ENCODE measurements at regions not wholly inside any gene's neighbourhood (a gene's known extent, or its start where the extent isn't known, plus 50 kb on each side); places are given as distances from the start of the nearest gene placed in this dataset.
"Not testable (repeated sequence)": the region's sequence is repeated elsewhere in the genome, so short reads cannot be mapped to it uniquely, and the experiment has no call there.

DNA sequence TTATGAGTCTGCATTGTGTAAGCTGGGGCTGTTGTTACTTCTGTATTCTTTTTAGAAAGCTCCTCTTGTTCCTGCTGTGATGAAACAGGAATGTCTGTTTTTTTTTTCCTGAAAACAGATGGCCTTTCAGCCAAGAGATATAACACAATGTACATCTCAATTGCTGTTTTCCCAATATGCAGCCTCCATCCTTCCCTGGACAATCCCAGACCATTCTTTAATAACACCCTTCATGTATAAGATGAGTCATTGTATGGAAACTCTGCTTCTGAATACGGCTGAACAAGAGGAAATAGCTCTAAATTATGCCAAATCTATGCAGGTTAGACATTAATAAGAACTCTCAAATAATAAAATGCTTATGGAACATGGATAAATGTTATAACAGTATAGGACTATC is 60.2 kb upstream of the LRRC4C start:
- DNase-seq = no peak

DNA sequence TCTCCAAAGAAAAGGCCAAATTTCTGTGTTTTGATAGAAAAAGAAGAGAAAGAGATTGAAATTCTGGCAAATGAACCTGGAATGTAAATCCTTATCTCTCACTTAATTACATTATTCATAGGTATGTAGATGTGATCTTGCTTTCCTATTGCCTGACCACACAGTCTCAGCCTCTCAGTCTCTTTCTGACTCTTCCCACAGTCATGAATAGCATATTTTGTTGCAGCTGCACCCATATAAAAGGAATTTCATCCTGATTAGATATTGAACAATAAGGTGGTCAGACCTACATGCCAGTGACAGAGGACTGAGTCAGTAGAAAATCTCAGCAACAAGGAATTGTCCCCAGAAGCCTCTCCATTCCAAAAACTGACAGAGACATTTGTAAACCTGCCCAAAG is 62.9 kb upstream of the LRRC4C start:
- no peak for DNase-seq

DNA sequence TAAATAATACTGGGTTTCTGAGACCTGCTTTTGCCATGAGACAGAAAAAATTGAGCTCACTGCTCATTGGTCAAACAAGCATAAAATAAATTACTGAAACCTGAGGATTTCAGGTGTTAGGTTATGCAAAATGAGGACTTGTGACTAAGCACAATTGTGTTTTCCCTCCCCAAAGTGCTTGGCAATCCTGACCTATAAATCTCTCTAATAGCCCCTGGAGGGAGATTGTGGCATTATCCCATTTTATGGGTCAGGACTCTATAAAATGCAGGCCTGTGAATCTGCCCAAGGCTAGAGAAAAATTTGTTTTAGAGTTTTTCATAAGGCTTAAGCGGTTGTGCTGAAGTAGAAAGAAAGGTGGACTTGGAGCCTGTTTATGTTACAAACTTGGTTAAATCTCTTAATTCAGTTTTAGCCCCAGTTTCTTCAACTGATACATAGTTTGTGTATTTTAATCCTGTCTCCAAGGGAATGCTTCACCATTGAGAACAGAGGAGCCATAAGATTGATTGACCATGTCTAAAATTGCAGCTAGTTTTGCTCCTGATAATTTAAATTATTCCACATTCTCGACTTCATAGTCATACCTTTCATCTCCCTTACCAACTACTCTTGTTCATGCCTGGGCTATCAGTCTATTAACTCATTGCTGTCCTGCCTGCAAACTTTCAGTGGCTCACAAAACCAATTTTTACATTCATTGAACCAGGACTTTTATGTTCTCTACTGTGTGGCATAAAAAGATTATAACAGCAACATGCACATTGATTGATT is 63.6 kb upstream of the LRRC4C start:
- DNase-seq = no peak

DNA sequence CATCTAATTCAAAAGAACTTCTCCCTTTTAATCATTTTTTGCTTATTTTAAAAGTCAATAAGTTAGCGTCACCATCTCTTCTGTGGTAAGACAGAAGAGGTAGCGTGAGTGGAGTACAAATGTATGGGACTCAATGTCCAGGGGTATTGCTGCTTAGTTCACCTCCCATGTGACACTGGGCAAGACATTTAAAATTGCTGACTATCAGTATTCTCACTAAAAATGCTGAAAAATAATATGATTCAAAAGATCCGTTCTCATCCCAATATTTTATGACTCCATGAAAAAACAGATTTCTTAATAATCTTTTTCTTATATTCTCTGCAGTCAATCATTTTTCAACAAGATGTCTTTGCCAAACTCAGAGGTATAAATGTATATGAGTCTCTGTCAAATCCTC is 68.1 kb upstream of the LRRC4C start:
- DNase-seq = no peak

DNA sequence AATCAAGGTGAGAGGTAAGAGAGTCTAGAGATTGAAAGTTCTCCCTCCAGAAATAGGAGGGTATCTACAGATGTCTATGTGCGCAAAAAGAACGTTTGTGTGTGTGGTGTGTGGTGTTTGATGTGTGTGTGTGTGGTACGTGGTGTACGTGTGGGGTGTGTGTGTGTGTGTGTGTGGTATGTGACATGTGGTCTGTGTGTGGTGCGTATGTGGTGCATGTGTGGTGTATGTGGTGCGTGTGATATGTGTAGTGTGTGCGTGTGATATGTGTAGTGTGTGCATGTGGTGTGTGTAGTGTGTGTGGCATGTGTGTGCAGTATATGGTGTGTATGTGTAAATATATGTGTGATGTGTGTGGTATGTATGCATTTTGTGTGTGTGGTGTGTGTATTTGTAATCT is 73.0 kb upstream of the LRRC4C start:
- no peak for DNase-seq

DNA sequence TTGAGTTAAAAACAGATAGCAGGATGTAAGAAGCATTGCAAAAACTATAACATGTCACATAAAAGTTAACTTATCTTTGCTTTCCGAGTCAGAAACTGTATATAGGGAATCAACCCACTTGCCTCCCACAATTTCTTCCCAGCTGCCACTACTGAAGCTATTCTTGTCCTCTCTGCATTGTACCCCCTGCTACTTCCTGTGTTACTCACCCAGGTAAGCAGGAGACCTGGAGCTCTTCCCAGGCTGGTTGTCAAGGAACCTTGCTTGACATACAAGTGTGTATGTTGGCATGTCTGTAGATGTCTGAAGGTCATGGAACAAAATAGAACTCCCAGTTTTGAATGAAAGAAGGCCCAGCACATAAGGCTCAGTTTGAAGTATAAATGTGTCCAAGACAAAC is 74.3 kb upstream of the LRRC4C start:
- DNase-seq = peak in 9 of 56 donors; percentile 1 to 65 (median 10)

DNA sequence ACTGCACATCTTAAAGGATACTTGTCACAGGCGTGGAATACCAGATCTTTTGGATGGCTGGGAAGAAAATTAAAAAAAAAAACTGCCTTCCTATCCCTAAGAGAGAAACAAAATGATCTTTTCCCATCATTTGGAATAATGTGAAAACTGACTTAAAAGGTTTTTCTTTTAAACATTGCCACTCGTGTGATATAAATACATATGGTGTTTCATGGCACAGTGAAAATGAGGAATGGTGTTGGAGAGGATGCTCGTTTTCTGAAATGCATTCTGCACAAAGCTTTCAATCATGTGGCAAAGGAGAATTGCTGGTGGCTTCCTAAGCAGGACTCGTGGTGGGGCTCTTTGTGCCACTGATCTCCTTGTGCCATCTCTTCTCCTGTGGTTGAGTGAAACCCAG is 74.9 kb upstream of the LRRC4C start:
- DNase-seq = no peak

DNA sequence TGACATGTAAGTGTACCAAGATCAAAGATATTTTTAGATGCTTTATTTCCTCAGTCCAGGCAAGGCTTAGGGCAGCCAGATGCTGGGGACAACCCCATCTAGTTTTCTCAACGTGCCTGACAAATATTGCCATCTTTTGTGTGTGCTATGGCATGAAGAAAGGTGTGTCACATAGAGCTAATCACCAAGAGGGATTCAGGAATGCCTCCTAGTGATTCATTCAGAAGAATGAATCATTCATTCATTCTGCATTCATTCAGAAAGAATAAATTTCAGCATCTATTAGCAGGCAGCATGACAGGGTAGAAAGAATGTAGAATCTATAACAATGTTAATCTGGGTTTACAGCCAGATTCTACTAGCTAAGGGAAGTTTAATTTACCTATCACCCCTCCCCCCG is 75.4 kb upstream of the LRRC4C start:
- DNase-seq = no peak

DNA sequence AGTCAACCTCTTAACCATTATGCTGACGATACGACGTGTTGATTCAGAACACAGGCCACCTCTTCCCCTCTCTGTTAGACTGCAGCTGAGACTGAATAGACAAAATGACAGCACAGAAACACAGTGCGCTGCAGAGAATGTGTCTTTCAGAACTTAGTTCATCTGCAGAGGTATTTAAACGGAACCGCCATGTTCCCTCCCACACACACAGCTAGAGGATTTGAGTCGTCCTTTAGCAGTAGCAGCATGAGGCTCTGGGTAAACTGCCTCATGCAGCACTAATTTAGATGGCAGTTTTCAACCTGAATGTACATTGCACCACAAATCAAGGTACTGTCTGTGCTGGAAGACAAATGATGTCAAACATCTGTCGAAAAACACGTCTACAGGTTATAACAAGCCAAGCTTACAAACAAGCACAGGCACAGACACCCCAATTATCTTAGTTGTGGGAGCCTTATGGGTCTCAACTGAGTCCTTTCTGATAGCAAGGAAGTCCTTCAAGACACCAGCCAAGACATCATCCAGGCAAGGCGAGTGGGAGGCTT is 76.6 kb upstream of the LRRC4C start:
- DNase-seq = peak in 2 of 56 donors; percentile 4 to 5

DNA sequence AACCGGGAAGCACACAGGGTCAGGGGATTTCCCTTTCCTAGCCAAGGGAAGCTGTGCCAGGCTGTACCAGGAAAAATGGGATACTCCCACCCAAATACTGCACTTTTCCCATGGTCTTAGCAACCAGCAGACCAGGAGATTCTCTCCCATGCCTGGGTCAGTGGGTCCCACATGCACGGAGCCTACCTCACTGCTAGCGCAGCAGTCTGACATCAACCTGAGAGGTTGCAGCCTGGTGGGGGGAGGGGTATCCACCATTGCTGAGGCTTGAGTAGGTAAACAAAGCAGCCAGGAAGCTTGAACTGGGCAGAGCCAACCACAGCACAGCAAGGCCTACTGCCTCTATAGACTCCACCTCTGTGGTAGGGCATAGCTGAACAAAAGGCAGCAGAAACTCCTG is 85.5 kb upstream of the LRRC4C start:
- DNase-seq = not testable (repeated sequence)

DNA sequence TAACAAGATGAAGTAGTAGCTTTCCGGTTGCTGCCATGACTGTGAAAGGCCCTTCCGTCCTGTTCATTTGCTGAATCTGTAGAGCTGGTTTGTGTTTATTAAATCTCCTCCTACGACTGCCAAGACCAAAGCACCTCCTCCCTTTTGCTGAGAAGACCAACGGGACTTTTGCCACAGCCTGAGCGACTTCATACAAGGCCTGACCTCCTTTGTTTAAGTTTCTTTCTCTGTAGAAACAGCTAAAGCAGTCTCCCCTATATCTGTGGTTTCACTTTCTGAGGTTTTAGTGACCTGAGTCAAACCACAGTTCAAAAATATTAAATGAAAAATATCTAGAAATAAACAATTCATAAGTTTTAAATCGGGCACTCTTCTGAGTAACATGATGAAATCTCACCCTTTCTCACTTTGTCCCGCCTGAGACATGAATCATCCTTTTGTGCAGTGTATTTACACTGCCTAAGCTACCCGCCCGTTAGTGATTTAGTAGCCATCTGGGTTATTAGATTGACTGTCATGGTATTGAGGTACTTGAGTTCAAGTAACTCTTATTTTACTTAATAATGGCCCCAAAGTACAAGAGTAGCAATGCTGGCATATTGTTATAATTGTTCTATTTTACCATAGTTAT is 119.1 kb upstream of the LRRC4C start:
- no peak for DNase-seq

DNA sequence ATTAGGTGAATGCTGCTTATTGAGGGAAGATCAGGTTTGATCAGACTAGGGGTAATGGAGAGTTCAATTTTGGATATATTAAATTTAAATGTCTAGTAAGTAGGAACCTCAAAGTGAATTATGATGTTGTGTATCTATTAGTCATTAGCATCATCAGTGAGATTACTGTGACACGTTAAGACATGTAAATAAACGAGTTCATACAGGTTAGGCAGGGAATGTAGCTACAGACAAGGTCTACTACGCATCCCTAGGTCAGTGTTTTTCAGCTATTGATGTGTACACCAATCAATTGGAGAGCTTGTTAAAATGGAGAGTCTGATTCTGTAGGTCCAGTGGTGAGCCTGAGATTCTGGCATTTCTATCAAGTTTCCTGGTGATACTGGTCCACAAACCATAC is 120.1 kb upstream of the LRRC4C start:
- DNase-seq = no peak

DNA sequence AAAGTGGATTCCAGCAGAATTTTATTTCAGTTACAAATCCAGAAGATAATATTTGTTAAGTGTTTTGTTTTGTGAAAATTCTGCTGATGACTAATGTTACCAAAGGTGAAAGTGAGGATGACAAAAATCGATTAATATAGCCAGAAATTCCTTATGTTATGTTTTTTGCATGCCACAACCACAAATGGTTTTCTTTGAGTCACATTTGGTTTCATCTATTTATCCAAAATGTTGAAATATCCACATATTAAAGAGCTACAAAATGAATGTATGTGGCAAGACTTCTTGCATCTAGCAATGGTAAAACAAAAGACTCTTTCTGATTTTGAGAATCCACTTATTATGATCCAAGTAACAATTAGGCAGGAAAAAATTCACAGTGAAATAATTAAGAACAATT is 150.1 kb upstream of the LRRC4C start:
- no peak for DNase-seq

DNA sequence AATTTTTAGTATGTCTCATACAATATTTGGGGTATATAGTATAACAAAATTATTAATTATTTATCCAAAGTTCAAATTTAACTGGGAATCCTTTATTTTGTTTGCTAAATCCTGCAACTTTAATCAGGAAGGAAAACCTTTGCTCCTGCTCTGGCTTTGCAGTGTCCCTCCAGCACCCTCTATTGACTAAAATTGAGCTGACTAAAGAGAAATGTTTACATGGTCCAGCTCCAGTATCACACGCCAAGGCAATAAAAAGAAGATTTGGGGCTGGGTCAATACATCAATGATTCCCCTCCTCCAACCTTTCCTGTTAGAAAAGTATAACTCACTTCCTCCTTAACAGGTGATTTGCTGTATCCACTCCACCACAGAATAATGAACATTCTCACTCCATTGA is 153.0 kb upstream of the LRRC4C start:
- peak in 1 of 56 donors; percentile 1 for DNase-seq

DNA sequence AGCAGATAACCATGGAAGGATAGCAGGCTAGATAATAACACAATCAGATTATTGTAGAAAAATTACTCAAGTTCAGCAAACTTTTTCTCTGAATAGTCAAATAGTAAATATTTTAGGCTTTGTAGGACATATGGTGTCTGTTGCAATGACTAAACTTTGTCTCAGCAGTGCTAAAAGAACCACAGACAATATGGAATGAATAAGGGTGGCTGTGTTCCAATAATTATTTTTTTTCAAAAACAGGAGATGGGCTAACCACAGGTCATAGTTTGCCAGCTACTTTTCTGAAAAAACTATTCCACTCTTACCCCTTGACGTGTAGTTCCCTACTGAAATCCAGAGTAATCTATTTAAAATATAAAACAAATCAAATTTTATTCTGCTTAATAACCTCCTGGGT is 153.9 kb upstream of the LRRC4C start:
- DNase-seq = no peak

DNA sequence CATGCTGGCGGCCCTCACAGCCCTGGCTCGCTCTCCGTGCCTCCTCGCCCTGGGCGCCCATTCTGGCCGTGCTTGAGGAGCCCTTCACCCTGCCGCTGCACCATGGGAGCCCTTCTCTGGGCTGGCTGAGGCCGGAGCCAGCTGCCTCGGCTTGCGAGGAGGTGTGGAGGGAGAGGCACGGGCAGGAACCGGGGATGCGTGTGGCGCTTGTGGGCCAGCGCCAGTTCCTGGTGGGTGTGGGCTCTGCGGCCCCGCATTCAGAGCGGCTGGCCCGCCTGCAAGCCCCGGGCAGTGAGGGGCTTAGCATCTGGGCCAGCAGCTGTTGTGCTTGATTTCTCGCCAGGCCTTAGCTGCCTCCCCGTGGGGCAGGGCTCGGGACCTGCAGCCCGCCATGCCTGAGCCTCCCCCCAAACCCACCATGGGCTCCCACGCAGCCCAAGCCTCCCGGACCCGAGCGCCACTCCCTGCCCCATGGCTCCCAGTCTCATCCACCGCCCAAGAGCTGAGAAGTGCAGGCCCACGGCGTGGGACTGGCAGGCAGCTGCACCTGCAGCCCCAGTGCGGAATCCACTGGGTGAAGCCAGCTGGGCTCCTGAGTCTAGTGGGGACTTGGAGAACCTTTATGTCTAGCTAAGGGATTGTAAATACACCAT is 163.4 kb upstream of the LRRC4C start:
- no peak for DNase-seq

DNA sequence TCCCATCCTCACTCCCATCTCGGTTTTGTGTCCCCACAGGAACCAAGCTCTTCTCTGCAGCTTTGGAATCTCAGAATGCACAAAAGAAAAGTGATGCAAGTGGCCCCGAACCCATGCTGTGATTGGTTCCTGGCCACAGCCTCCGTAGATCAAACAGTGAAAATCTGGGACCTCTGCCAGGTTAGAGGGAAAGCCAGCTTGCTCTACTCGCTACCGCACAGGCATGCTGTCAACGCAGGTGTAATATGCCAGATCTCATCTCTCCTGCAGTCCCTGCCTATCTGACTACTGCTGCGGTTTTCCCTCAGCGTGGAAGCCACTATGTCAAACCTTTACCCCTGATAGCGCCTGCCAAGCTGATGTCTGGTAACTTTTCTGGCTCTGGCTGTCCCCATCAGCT is 200.5 kb upstream of the LRRC4C start:
- DNase-seq = no peak

DNA sequence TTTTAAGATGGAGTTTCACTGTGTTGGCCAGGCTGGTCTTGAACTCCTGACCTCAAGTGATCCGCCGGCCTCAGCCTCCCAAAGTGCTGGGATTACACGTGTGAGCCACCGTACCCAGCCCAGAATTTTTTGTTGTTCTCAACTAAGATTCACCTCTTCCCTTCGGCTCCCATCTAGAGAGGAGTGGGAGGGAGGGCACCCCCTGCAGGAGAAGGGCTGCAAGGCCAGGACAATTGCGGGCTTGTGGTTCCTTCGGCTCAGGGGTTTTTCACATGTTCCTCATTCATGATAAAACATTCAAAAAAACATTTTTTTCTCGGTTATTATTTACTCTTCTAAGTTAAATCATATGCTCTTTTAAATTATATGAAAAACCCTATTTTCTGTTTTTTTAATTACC is 201.1 kb upstream of the LRRC4C start:
- DNase-seq = no peak

DNA sequence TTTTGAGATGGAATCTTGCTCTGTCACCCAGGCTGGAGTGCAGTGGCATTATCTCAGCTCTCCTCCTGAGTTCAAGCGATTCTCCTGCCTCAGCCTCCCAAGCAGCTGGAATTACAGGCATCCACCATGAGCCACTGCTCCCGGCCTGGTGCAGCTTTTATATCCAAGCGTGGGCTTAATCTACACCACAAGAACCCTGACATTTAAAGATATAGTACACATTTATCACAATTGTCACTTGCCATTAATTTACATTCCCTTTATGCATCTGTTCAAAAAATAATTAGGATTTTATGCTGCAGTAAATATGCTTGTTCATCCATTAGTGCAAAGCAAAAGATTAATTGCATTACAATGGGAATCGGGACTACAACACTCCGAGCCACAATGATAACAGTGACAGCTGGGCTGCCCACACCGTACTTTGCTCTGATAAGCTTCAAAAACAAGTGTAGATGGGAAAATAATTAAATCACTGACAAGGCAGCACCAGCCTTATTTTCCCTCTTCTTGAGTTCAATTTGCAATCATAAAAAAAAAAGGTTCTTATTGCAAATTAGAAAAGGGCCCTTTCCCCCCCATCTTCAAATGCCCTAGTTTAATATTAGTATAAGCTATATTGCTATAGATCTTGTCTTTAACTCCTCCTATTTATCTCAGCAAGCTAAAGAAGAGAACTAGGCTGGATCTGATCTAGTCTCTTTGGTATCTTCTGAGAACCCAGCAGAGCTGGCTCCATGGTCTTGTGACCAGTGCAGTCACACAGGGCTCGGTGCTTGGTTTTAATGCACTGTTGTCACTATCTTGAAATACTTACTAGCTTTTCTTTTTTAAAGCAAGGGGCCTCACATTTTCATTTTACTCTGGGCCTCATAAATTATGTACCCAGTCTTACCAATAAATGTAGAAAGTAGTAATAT is 206.2 kb upstream of the LRRC4C start:
- peak in 1 of 56 donors; percentile 4 for DNase-seq

DNA sequence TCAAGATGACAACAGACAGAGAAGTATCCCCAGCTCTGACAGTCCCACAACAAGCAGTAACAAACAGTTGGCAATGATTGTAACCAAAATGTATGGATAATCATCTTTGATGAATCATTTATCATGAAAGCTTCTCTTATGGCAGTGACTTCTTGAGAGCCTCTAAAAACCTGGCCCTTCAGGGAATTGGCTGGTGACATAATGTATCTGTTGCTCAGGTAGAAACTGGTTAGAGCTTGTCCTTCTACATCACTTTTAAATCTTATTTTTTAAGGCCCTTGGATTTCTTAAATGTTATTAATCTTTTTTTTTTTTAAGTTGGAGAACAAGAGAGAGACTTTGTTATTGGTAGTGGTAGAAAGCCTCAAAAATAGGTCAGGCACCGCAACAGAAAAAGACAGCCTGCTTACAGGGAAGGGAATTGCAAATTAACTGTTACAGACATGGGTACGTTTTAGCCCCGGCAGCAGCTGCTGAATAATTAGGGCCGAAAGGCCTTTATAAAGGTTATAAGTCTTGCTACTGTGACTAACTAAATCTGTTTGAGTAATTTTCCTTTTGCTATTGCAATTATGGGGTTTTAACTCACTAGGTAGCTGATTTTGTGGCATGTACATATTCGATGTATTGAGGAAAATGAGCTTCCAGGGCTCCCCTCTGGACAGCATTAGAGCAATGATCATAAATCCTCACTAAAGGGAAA is 207.7 kb upstream of the LRRC4C start:
- DNase-seq = no peak

DNA sequence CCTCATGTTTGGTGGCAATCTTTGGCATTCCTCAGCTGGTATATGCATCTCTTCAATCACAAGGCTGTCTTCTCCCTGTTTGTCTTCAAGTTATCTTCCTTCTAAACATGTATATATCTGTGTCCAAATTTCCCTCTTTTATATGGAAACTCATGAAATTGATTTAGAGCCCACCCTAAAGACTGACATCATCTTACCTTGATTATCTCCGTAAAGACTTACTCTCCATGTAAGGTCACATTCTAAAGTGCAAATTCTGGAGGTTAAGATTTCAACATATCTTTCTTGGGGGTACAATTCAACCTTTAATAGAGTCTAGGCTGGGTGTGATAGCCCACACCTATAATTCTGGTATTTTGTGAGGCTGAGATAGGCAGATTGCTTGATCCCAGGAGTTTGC is 215.8 kb upstream of the LRRC4C start:
- no peak for DNase-seq
